HG02763 (cell line): ENCODE measurements at regions not wholly inside any gene's neighbourhood (a gene's known extent, or its start where the extent isn't known, plus 50 kb on each side); places are given as distances from the start of the nearest gene placed in this dataset.
"Not testable (repeated sequence)": the region's sequence is repeated elsewhere in the genome, so short reads cannot be mapped to it uniquely, and the experiment has no call there.

Experiments used
- ATAC-seq: cut with Tn5 transposase; IDR thresholded peaks from one replicate; pipeline ENCODE4 v1.9.1; 2021; ENCODE audit warnings: mild to moderate bottlenecking, moderate library complexity; ENCODE audit not compliant: unreplicated experiment

DNA sequence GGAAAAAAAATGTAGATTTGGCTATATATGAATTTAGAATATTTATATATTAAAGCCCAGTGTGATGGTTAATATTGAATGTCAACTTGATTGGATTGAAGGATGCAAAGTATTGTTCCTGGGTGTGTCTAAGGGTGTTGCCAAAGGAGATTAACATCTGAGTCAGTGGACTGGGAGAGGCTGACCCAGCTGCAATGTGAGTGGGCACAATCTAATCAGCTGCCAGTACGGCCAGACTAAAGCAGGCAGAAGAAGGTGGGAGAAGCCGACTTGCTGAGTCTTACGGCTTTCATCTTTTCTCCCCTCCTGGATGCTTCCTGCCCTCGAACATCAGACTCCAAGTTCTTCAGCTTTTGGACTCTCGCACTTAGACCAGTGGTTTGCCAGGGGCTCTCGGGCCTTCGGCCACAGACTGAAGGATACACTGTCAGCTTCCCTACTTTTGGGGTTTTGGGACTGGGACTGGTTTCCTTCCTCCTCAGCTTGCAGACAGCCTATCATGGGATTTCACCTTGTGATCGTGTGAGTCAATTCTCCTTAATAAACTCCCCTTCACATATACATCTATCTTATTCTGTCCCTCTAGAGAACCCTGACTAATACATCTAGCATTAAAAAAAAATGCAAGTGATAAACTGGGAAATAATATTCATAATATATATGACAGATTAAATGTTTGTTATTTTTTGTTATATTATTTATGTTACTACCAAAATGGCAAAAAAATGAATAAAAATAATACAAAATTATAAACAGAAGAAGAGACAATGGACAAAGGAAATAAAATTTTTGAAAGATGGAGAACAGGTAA is 122.4 kb downstream of the DLEU7 start:
- no peak for ATAC-seq

DNA sequence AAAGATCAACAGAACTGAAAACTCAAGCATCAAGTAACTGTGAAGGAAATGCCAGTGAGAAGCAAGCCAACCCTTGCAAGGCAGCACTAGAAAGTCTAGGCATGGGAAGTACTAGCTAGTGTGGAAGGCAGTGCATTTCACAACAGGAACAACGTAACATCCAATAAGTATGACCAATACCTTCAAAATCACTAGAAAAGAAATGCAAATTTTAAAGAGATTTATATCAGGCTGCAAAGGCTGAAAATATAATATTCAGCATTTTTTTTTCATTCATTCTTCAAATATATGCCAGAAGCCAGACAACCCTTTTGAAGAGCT is 121.9 kb downstream of the DLEU7 start:
- no peak for ATAC-seq

DNA sequence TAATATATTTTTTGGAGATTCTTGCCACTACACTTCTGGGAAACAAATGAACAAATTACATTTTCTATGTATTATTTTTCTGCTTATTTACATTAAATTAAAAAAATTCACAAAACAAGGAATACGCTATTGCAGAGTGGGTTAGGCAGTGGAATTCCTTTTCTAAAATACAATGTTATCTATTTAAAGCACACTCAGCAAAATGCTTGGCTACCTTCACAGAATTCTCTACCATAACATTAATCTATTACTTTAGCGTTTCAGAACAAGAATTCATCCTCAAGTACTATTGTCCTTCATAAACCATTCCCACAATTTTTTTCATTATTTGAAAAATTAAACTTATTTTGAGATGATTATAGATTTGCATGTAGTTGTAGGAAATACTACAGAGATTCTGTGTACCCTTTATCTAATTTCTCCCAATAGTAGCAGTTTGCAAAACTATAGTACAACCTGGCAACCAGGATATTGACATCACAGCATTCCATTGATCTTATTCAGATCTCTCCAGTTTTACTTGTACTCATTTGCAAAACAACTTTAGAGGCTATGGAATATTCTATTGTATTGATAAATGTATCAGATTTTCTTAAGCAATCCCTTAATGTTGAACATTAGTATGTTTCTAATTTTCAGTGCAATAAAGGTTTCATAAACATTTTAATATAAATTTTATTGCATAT is 120.9 kb downstream of the DLEU7 start:
- no peak for ATAC-seq

- no peak for ATAC-seq
These were observed 119.1 kb downstream of the DLEU7 start for GRCh38 chr13:50724438-50724837.

DNA sequence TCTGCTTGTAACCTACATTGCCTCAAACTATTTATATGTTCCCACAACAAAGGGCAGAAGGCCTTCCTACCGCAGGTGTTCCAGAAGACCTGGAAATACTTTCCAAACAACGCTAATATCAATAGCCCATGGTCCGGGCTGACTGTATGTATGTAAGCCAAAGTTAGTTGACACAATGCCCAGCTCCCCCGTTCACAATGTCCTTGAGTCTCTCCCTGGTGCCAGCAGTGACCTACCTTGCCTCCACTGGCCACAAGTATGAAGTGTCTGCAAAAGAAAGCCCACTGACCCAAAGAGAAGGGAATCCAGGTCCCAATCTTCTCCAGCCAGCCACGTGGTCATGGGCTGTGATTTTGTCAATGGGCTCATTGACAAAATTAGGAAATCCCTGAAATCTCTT is 118.6 kb downstream of the DLEU7 start:
- no peak for ATAC-seq

- ATAC-seq: no peak
These were observed 117.3 kb downstream of the DLEU7 start for GRCh38 chr13:50726164-50726563.

DNA sequence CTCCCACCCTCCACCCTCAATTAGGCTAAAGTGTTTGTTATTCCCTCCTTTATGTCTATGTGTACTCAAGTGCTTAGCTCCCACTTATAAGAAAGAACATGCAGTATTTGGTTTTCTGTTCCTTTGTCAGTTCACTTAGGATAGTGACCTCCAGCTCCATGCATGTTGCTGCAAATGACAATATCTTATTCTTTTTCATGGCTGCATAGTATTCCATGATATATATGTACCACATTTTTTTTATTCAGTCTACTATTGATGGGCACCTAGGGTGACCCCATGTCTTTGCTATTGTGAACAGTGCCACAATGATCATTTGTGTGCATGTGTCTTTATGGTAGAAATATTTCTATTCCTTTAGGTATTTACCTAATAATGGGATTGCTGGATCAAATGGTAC is 114.3 kb downstream of the DLEU7 start:
- ATAC-seq: no peak

GRCh38 chr13:50730496-50731351 is 112.8 kb downstream of the DLEU7 start:
- ATAC-seq: no peak

- no peak for ATAC-seq
These were observed 112.1 kb downstream of the DLEU7 start for GRCh38 chr13:50731400-50731799.

DNA sequence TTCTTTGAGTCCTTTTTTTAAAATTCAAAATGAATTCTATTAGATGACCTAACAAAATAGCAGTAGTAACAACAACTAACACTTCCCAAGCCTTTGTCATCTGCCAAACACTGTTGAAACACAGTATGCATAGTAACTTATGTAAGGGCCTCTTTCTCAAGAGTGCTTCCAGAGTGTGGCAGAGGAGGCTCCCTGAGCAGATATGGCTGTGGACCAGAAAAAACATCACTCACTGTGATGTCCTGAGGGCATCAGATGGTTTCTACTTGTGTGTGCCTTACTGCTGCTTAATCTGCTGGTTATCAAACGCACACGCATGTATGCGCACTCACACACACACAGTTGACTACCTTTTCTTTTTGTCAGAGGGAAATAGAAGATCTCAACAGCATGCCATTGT is 110.8 kb downstream of the DLEU7 start:
- ATAC-seq: no peak

GRCh38 chr13:50733392-50733791 is 110.1 kb downstream of the DLEU7 start:
- no peak for ATAC-seq

DNA sequence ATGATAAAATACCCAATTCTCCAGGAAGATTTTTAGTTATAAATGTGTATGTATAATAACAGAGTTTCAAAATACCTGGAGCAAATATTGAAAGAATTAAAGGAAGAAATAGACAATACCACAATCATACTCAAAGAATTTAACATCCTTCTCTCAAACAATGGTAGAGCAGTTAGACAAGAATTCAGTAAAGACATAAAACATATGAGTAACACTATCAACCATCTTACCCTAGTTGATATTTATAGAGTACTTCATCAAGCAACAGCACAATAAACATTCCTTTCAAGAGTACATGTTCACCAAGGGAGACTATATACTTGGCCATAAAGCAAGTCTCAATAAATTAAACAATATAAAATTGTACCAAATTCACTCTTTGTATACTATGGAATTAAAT is 108.4 kb downstream of the DLEU7 start:
- ATAC-seq: no peak

DNA sequence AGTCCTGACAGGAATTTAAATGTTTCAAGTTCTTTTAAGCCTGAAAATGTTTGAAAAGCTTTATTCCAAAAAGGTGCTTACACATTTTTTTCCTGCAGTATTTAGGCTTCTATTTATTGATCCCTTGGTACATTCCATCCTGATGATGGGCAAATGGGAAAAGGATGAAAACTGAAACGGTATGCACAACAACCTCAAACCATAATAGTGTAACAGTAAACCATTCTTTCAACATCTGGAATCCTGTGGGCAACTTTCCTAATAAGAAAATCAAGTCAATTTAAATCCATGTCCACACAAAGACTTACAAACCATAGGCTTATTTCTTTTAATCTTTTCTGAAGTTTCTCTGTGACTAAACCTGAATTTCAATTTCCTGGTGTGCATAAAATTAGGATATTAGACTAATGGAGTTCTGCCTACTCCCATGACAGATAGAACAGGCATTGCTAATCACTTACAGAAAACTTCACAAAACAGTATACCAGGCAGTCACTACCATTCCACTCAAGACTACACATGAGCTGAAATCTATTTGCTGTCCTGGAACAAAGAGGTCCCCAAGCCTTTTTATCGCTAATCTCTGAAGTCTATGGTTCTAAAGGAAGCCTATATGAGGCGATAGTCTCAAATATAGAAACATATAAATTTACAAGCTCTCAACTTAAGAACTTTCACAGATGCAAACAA is 103.3 kb downstream of the DLEU7 start:
- no peak for ATAC-seq

GRCh38 chr13:50742353-50742752 is 101.1 kb downstream of the DLEU7 start:
- no peak for ATAC-seq

DNA sequence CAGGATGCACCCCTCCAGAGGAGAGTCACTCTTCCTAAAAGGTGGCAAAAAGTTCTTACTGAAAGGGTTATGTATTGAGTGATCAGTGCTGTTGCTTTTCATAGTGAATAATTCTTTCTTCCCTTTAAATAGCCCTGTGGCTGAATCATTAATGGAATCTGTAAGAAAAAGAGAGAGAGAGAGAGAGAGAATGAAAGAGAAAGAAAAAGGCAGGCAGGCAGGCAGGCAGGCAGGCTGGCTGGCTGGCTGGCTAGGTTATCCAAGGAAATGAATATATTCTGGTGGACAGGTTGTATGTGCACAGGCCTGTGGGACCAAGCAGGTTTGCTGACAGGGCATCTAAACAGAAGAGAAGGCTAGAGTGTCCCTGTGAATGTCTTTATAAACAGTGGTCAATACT is 100.5 kb downstream of the DLEU7 start:
- ATAC-seq: no peak

DNA sequence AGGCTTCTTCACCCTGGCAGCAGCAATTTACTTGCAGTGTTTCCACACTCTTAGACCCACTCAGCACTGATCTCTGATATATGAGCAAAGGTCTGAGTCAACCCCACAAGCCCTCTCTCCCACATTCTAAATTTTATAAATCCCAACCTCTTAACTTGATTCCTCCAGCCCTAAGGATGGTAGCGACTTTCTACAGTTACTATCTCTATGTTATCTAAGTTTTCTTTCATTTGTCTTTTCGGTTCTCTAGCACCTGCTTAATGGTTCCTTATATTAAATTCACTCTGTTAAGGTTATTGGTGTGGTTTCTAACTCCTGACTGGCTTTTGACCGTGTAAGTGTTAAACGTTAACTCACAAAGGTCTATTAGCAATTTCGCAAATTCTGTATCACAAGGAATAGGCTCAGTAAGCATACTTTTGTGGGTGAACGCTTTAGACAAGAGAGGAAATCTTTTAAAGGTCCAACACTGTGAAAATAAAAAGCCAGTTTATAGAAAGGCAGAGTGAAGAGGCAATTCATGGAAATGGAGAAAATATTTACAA is 99.3 kb downstream of the DLEU7 start:
- ATAC-seq: no peak

DNA sequence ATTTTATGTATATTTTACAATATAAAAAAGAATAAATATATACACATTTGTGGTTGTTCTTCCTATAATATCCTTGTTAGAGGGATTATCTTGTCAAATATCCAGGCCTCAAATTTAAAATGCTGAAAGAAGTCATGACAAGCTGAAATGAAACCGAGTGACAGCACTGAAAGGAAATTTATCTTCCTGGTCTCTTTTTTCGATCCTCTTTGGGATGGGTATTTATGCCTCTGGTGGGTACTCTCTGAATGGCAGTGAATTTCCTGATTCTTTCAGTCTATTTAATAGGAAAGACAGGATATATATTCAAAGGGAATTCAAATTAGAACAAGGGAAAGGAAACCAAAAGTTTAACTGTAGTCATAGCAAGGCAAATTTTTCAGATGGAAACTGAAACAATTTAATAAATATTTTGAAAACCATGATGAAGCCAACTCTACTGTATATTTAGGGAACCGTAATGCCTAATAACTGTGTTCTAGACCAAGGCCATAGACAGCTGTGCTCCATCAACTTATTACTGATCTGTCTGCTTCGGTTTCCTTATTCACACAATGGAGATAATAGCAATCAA is 97.9 kb downstream of the DLEU7 start:
- ATAC-seq: no peak

GRCh38 chr13:50747737-50748350 is 95.6 kb downstream of the DLEU7 start:
- no peak for ATAC-seq

DNA sequence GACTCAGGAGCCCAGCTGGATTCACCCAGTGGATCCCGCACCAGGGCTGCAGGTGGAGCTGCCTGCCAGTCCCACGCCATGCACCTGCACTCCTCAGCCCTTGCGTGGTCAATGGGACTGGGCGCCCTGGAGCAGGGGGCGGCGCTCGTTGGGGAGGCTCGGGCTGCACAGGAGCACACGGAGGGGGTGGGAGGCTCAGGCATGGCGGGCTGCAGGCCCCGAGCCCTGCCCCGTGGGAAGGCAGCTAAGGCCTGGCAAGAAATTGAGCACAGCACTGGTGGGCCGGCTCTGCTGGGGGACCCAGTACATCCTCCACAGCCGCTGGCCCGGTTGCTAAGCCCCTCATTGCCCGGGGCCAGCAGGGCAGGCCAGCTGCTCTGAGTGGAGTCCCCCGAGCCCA is 90.3 kb downstream of the DLEU7 start:
- ATAC-seq: not testable (repeated sequence)
